ENCODE measurements at regions not wholly inside any gene's neighbourhood (a gene's known extent, or its start where the extent isn't known, plus 50 kb on each side); places are given as distances from the start of the nearest gene placed in this dataset.

GRCh38 chr13:106919133-106919532 lies 351.2 kb upstream of the ARGLU1 start:
- Histone ChIP-seq H3F3A (ENCODE audit: insufficient read depth) (peaks cover 8% of the 10 kb centered on the region), H3K4me2 (ENCODE audit: low read depth, low read length, poor library complexity, severe bottlenecking) (peak overlapping the region; percentile 52), H3K9me3 (ENCODE audit: insufficient read depth, low read length) (no peaks in the 10 kb centered on the region), H3K4me3 (ENCODE audit: insufficient read depth, low read length, poor library complexity, severe bottlenecking) (peak overlapping the region; percentile 1), H3K27ac (ENCODE audit: low read depth, low read length) (peak overlapping the region; percentile 52), H3K9ac (ENCODE audit: low read length) (no peak overlapping the region), H3K36me3 (ENCODE audit: low read length) (no peaks in the 10 kb centered on the region), H2AFZ (ENCODE audit: low read depth, low read length, severe bottlenecking) (no peak overlapping the region), H3K9me2 (replicated peaks; ENCODE audit: insufficient read depth, low read length) (no peaks in the 10 kb centered on the region), H4K20me1 (ENCODE audit: low read depth, low read length) (no peaks in the 10 kb centered on the region), H3K79me2 (ENCODE audit: insufficient read depth, low read length) (no peaks in the 10 kb centered on the region), H3K27me3 (ENCODE audit: low read length) (no peaks in the 10 kb centered on the region)
- TF ChIP-seq EZH2phosphoT487 (conservative IDR thresholded peaks at IDR 0.05; ENCODE audit: low read length): no peak
- no peak for TF ChIP-seq CTCF (IDR thresholded peaks at IDR 0.05; ENCODE audit: insufficient read depth, low read length, poor library complexity, severe bottlenecking)

GRCh38 chr13:106918557-106918860 lies 350.6 kb upstream of the ARGLU1 start:
- Histone ChIP-seq H3K4me3 (ENCODE audit: insufficient read depth, low read length, poor library complexity, severe bottlenecking) (peak overlapping the region; percentile 6), H3K9ac (ENCODE audit: low read length) (no peak overlapping the region), H4K20me1 (ENCODE audit: low read depth, low read length) (no peaks in the 10 kb centered on the region), H3K4me2 (ENCODE audit: low read depth, low read length, poor library complexity, severe bottlenecking) (peak overlapping the region; percentile 52), H3K27ac (ENCODE audit: low read depth, low read length) (peak overlapping the region; percentile 52), H3K79me2 (ENCODE audit: insufficient read depth, low read length) (no peaks in the 10 kb centered on the region), H3F3A (ENCODE audit: insufficient read depth) (peaks cover 8% of the 10 kb centered on the region), H3K9me2 (replicated peaks; ENCODE audit: insufficient read depth, low read length) (no peaks in the 10 kb centered on the region), H3K36me3 (ENCODE audit: low read length) (no peaks in the 10 kb centered on the region), H3K9me3 (ENCODE audit: insufficient read depth, low read length) (no peaks in the 10 kb centered on the region), H2AFZ (ENCODE audit: low read depth, low read length, severe bottlenecking) (no peak overlapping the region), H3K27me3 (ENCODE audit: low read length) (no peaks in the 10 kb centered on the region)
- TF ChIP-seq CTCF (IDR thresholded peaks at IDR 0.05; ENCODE audit: insufficient read depth, low read length, poor library complexity, severe bottlenecking) (no peak), EZH2phosphoT487 (conservative IDR thresholded peaks at IDR 0.05; ENCODE audit: low read length) (no peak)

GRCh38 chr13:106917673-106918556 lies 350.0 kb upstream of the ARGLU1 start:
- Histone ChIP-seq H3K27me3 (ENCODE audit: low read length) (no peaks in the 10 kb centered on the region), H3K4me3 (ENCODE audit: insufficient read depth, low read length, poor library complexity, severe bottlenecking) (peak overlapping the region; percentile 8), H3K9me3 (ENCODE audit: insufficient read depth, low read length) (no peaks in the 10 kb centered on the region), H3K4me2 (ENCODE audit: low read depth, low read length, poor library complexity, severe bottlenecking) (peak overlapping the region; percentile 52), H3F3A (ENCODE audit: insufficient read depth) (peaks cover 8% of the 10 kb centered on the region), H3K9ac (ENCODE audit: low read length) (peak overlapping the region; percentile 4; the same call in 1 of the 2 replicates), H3K36me3 (ENCODE audit: low read length) (no peaks in the 10 kb centered on the region), H3K79me2 (ENCODE audit: insufficient read depth, low read length) (no peaks in the 10 kb centered on the region), H3K9me2 (replicated peaks; ENCODE audit: insufficient read depth, low read length) (no peaks in the 10 kb centered on the region), H3K27ac (ENCODE audit: low read depth, low read length) (peak overlapping the region; percentile 52; the same call in 1 of the 2 replicates), H2AFZ (ENCODE audit: low read depth, low read length, severe bottlenecking) (peak overlapping the region; percentile 17), H4K20me1 (ENCODE audit: low read depth, low read length) (no peaks in the 10 kb centered on the region)
- no peak for TF ChIP-seq EZH2phosphoT487 (conservative IDR thresholded peaks at IDR 0.05; ENCODE audit: low read length)
- TF ChIP-seq CTCF (IDR thresholded peaks at IDR 0.05; ENCODE audit: insufficient read depth, low read length, poor library complexity, severe bottlenecking): peak; percentile 94

All from SU-DHL-6 (cell line).